ENCODE measurements at regions not wholly inside any gene's neighbourhood (a gene's known extent, or its start where the extent isn't known, plus 50 kb on each side); places are given as distances from the start of the nearest gene placed in this dataset.

DNA sequence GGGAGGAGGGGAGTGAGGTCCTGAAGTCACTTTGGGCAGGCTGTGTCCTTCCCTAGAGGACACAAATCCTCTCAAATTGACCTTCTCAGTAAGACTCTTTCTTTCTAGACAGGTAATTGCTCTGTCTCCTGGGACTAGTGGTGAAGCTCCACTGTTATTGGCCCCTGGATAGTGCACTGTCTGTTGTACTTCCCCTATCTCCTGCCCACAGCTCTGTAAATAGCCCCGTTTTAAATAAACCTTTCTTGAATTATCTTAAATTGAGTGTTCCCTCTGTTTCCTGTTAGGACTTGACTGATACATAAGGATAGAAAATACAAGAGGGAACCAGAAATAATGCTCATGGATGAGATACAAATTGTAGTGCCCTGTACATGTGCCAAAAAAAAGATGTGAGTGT, 229.5 kb upstream of the USP24 start:
- TF ChIP-seq CTCF (conservative IDR thresholded peaks at IDR 0.05) (no peak), EZH2 (IDR thresholded peaks at IDR 0.05; ENCODE audit: low read depth) (no peak)
